ENCODE measurements at regions not wholly inside any gene's neighbourhood (a gene's known extent, or its start where the extent isn't known, plus 50 kb on each side); places are given as distances from the start of the nearest gene placed in this dataset.

DNA sequence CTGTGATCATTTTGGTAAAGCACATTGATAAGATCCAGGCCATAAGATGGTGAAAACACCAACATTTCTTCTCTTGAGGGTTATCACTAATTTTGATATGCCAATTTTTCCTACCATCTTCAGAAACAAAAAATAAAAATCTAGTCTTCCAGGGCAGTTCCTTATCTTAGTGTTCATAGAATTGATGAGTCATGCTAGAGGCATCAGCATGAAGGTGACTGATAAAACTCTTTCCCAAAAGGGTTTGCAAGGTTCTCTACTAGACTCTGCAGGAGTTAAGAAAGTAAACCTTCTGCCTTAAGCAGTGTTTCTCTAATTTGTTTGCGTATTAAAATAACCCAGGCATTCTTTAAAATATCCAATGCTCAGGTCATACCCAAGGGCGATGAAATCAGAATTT is 483.1 kb upstream of the CNTNAP2 start:
- H3K9me3 ChIP-seq, result no peaks in the 10 kb centered on the region
- TF ChIP-seq CTCF (IDR thresholded peaks at IDR 0.05), result no peak
- H3K27ac ChIP-seq, result no peak overlapping the region
- ATAC-seq (ENCODE audit: insufficient number of reproducible peaks, low FRiP score, low read depth) (no peak), DNase-seq (ENCODE audit: low spot score) (no peak)
- H3K36me3 ChIP-seq, result no peaks in the 10 kb centered on the region
- H3K4me3 ChIP-seq, result no peak overlapping the region
- H3K27me3 ChIP-seq (replicated peaks; ENCODE audit: insufficient read depth), result no peaks in the 10 kb centered on the region
- no peaks in the 10 kb centered on the region for H3K4me1 ChIP-seq (ENCODE audit: control insufficient read depth in 1 of 2, low read depth in 2 of 2)

GRCh38 chr7:145624618-145625017 is 492.0 kb upstream of the CNTNAP2 start:
- Histone ChIP-seq H3K4me3 (no peak overlapping the region), H3K9me3 (no peaks in the 10 kb centered on the region), H3K27ac (no peak overlapping the region), H3K36me3 (no peaks in the 10 kb centered on the region), H3K4me1 (ENCODE audit: control insufficient read depth in 1 of 2, low read depth in 2 of 2) (no peaks in the 10 kb centered on the region), H3K27me3 (replicated peaks; ENCODE audit: insufficient read depth) (no peaks in the 10 kb centered on the region)
- no peak for TF ChIP-seq CTCF (IDR thresholded peaks at IDR 0.05)
- DNase-seq (ENCODE audit: low spot score) (no peak), ATAC-seq (ENCODE audit: insufficient number of reproducible peaks, low FRiP score, low read depth) (no peak)

- DNase-seq (ENCODE audit: low spot score), result no peak
- H3K27ac ChIP-seq, result no peak overlapping the region
- no peaks in the 10 kb centered on the region for H3K4me1 ChIP-seq (ENCODE audit: control insufficient read depth in 1 of 2, low read depth in 2 of 2)
- ATAC-seq (ENCODE audit: insufficient number of reproducible peaks, low FRiP score, low read depth), result no peak
- H3K9me3 ChIP-seq, result no peaks in the 10 kb centered on the region
- no peak for TF ChIP-seq CTCF (IDR thresholded peaks at IDR 0.05)
- no peaks in the 10 kb centered on the region for H3K36me3 ChIP-seq
- H3K27me3 ChIP-seq (replicated peaks; ENCODE audit: insufficient read depth), result no peaks in the 10 kb centered on the region
- H3K4me3 ChIP-seq, result no peak overlapping the region
Observed at GRCh38 chr7:145605963-145606362, 510.6 kb upstream of the CNTNAP2 start.

GRCh38 chr7:145599376-145599775 is 517.2 kb upstream of the CNTNAP2 start:
- no peak for TF ChIP-seq CTCF (IDR thresholded peaks at IDR 0.05)
- Histone ChIP-seq H3K27me3 (replicated peaks; ENCODE audit: insufficient read depth) (no peaks in the 10 kb centered on the region), H3K4me1 (ENCODE audit: control insufficient read depth in 1 of 2, low read depth in 2 of 2) (no peaks in the 10 kb centered on the region), H3K36me3 (no peaks in the 10 kb centered on the region), H3K9me3 (no peaks in the 10 kb centered on the region), H3K4me3 (no peak overlapping the region), H3K27ac (no peak overlapping the region)
- ATAC-seq (ENCODE audit: insufficient number of reproducible peaks, low FRiP score, low read depth) (no peak), DNase-seq (ENCODE audit: low spot score) (no peak)

DNA sequence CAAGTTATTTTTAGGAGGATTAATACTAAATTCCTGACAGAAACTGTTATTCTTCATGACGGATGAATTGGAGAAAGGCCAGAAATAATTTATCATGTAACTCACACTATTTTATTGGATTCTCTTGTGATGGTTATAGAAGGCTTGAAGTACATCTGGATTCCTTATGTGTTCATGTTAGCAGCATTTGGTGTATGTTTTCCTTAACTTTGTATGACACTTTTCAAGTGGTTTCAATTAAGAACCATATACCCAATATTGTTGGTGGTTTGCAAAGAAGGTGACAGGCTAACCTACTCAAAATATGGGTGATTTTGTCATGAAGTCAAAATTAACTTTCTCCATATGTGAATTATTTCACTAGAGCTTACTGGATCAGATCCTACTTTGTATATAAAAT is 532.2 kb upstream of the CNTNAP2 start:
- DNase-seq (ENCODE audit: low spot score) (no peak), ATAC-seq (ENCODE audit: insufficient number of reproducible peaks, low FRiP score, low read depth) (no peak)
- Histone ChIP-seq H3K4me1 (ENCODE audit: control insufficient read depth in 1 of 2, low read depth in 2 of 2) (no peaks in the 10 kb centered on the region), H3K27me3 (replicated peaks; ENCODE audit: insufficient read depth) (no peaks in the 10 kb centered on the region), H3K27ac (no peak overlapping the region), H3K36me3 (no peaks in the 10 kb centered on the region), H3K9me3 (no peaks in the 10 kb centered on the region), H3K4me3 (no peak overlapping the region)
- no peak for TF ChIP-seq CTCF (IDR thresholded peaks at IDR 0.05)

All from thoracic aorta (tissue), 2 donors.